ENCODE measurements at regions not wholly inside any gene's neighbourhood (a gene's known extent, or its start where the extent isn't known, plus 50 kb on each side); places are given as distances from the start of the nearest gene placed in this dataset.

DNA sequence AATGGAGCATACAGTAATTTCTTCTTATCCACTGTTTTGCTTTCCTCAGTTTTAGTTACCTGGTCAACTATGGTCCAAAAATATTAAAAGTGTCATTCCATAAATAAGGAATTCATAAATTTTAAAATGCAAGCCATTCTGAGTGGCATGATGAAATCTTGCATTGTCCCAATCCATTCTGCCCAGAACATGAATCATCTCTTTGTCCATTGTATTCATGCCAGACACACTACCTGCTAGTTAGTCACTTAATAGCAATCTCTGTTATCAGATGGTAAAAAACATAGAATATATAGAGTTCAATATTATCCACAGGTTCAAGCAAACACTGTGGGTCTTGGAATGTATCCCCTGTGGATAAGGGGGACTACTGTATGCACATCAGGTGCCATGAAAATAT lies 872.2 kb upstream of the NXPH2 start:
- TF ChIP-seq CTCF (IDR thresholded peaks at IDR 0.05; ENCODE audit: insufficient read depth, low read length, missing control alignments): no peak
- CTCF ChIA-PET: no interaction called here
- POLR2A ChIA-PET: no interaction called here

DNA sequence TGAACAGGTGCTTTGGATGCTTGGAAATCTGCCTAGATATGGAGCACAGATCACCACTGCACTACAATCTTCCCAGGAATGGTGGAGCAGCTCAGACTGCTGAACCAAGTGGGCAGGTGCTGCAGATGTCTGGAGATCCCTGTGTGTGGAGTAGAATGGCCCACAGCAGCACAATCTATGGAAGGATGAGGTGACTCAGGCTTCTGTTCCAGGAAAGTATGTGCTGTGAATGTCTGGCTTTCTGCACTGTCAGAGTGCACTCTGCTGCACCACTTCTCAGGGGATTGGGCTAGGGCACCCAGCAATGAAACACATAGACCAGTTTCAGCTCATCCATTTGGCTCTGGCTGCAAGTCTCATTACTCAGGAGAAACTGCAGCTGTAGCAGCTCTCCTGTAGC lies 865.4 kb upstream of the NXPH2 start:
- no peak overlapping the region for H3K4me3 ChIP-seq (ENCODE audit: low read depth, low read length)
- ChIA-PET CTCF (no interaction called here), POLR2A (no interaction called here)
- TF ChIP-seq CTCF (IDR thresholded peaks at IDR 0.05; ENCODE audit: insufficient read depth, low read length, missing control alignments): no peak
- DNase-seq (ENCODE audit: low read depth, low spot score): no peak

More for the DNA sequence above, 872.2 kb upstream of the NXPH2 start:
- H3K4me3 ChIP-seq (ENCODE audit: low read depth, low read length): no peak overlapping the region
- no peak for DNase-seq (ENCODE audit: low read depth, low spot score)

- H3K4me3 ChIP-seq (ENCODE audit: low read depth, low read length): no peak overlapping the region
- TF ChIP-seq CTCF (IDR thresholded peaks at IDR 0.05; ENCODE audit: insufficient read depth, low read length, missing control alignments): no peak
- DNase-seq (ENCODE audit: low read depth, low spot score): no peak
- POLR2A ChIA-PET: no interaction called here
- CTCF ChIA-PET: no interaction called here
Observed at GRCh38 chr2:139643139-139643538, 862.9 kb upstream of the NXPH2 start.

- DNase-seq (ENCODE audit: low read depth, low spot score): no peak
- POLR2A ChIA-PET: no interaction called here
- CTCF ChIA-PET: no interaction called here
- no peak overlapping the region for H3K4me3 ChIP-seq (ENCODE audit: low read depth, low read length)
- TF ChIP-seq CTCF (IDR thresholded peaks at IDR 0.05; ENCODE audit: insufficient read depth, low read length, missing control alignments): no peak
Observed at GRCh38 chr2:139631966-139632365, 851.8 kb upstream of the NXPH2 start.

GRCh38 chr2:139628931-139629330 lies 848.7 kb upstream of the NXPH2 start:
- POLR2A ChIA-PET: no interaction called here
- DNase-seq (ENCODE audit: low read depth, low spot score): no peak
- no peak overlapping the region for H3K4me3 ChIP-seq (ENCODE audit: low read depth, low read length)
- TF ChIP-seq CTCF (IDR thresholded peaks at IDR 0.05; ENCODE audit: insufficient read depth, low read length, missing control alignments): no peak
- CTCF ChIA-PET: no interaction called here

GRCh38 chr2:139626128-139626527 lies 845.9 kb upstream of the NXPH2 start:
- DNase-seq (ENCODE audit: low read depth, low spot score): no peak
- no peak for TF ChIP-seq CTCF (IDR thresholded peaks at IDR 0.05; ENCODE audit: insufficient read depth, low read length, missing control alignments)
- CTCF ChIA-PET: no interaction called here
- POLR2A ChIA-PET: no interaction called here
- H3K4me3 ChIP-seq (ENCODE audit: low read depth, low read length): no peak overlapping the region

All from AG04449 (cell line).